Posterior vena cava (tissue), 2 donors: ENCODE measurements at regions not wholly inside any gene's neighbourhood (a gene's known extent, or its start where the extent isn't known, plus 50 kb on each side); places are given as distances from the start of the nearest gene placed in this dataset.
"Not testable (repeated sequence)": the region's sequence is repeated elsewhere in the genome, so short reads cannot be mapped to it uniquely, and the experiment has no call there.

Experiments used
- DNase-seq: peaks from one replicate; pipeline ENCODE4 v3.0.0-alpha.2; 2020; ENCODE audit warnings: low spot score
- intact Hi-C, 2 donors: fragments of 100-400 bp; cut with DNase I; formaldehyde crosslinking; loops; one replicate each; pipeline versions ENCODE4 v1.14.1 to v1.14.2; 2022 to 2023
- donor health status: DM: yes; HTN: yes; CAD: no.
- donor health status: DM: yes; HTN: yes; CAD: no.

DNA sequence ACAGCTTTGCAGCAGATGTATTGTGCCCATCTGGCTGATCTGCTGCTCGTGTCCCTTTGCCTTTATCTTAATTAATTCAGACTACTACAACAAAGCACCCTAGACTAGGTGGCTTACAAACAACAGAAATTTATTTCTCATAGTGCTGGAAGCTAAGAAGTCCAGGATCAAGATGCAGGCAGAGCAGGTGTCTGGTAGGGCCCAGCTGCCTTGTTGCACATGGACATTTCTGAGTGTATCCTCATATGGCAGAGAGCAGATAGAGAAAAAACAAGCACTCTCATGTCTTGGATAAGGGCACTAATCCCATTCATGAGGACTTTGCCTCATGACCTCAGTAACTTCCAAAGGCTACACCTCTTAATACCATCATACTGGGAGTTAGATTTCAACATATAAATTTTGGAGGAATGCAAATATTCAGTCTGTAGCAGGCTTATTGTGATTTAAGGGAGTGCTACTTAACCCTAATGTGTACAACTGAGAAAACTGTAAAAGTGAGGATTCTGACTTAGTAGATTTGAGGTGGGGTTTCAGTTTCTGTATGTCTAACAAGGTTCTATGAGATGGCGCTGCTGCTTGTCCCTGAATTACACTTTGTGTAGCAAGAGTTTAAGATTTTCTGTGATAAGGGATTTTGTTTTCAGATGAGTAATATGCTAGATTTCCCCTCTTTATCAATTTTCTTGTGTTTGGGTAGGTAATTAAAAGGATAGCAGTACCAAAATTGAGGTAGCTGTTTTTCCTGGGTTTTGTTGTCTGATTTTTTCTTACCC, 473.2 kb upstream of the TECRL start:
- intact Hi-C loops = no loop called here
- peak; percentile 42 for DNase-seq

DNA sequence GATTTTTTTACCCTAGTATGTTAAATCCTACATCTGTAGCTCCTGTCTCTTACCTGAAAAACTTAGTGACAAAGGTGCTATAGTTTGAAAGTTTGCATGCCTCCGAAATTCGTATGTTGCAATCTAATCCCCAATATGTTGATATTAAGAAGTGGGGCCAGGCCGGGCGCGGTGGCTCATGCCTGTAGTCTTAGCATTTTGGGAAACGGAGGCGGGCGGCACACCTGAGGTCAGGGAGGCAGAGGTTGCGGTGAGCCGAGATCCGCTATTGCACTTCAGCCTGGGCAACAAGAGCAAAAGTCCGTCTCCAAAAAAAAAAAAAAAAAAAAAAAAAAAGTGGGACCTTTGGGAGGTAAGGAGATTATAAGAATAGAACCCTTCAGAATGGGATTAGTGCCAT, 471.3 kb upstream of the TECRL start:
- DNase-seq = peak; percentile 67
- intact Hi-C loops = no loop called here

GRCh38 chr4:64876021-64876420, 466.8 kb upstream of the TECRL start:
- DNase-seq = no peak
- intact Hi-C loops = no loop called here

DNA sequence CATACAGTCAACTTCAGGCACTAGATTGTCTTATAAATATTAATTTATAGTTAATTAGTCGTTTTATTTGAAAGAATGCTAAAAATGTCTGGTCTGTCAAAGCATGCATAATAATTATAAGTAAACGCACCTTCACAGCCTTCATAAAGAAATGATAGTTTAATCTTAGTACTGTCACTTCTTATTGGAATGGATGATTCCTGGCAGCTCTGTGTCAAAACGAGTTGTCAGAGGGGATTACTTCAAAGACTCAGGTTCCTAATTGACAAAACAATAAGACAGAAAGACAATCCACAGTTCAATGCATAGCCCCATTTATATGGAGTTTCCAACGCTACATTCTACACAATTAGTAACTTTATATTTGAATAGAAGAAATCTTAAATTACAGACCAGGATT, 461.3 kb upstream of the TECRL start:
- no peak for DNase-seq
- intact Hi-C loops = no loop called here

GRCh38 chr4:64857815-64858214, 448.6 kb upstream of the TECRL start:
- intact Hi-C loops = no loop called here
- DNase-seq = no peak

DNA sequence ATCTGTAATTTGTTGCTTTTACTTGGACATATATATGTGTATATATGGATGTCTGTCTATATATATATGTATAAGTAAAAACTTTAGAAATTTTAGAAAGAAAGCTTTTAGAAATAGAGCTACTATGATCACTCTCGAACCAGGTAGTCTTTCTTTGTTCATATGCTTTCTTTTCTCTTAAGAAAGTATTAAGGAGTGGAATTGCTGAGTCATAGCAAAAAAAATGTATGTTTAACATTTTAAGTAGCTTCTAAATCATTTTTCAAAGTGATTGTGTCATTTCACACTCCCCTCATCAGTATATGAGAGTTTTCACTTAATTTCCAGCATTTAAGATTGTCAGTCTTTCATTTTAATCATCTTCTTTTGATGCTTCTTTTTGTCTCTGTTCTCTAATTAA, 447.9 kb upstream of the TECRL start:
- no peak for DNase-seq
- intact Hi-C loops = no loop called here

GRCh38 chr4:64846417-64846816, 437.2 kb upstream of the TECRL start:
- intact Hi-C loops = no loop called here
- DNase-seq = no peak

- intact Hi-C loops = no loop called here
- DNase-seq = no peak
Observed at GRCh38 chr4:64829749-64830148, 420.5 kb upstream of the TECRL start.

GRCh38 chr4:64824591-64824990, 415.3 kb upstream of the TECRL start:
- intact Hi-C loops = no loop called here
- no peak for DNase-seq

DNA sequence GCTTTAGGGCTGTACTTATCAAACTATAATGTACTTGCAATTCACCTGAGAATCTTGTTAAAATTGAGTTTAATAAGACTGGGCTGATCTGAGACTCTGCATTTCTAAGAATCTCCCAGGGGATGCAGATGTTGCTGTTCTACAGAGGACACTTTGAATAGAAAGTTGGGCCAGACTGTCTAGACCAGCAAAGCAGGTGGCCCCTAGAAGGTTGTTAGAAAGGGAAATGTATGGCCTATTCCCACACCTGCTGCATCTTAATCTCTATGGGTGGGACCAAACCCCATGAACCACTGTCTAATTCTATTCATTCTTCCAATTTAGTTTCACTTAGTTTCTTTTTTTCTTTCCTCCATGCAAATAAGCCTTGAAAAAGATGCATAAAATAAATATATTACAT, 413.2 kb upstream of the TECRL start:
- no peak for DNase-seq
- intact Hi-C loops = no loop called here

GRCh38 chr4:64821219-64821976, 412.1 kb upstream of the TECRL start:
- no peak for DNase-seq
- intact Hi-C loops = no loop called here

- intact Hi-C loops = no loop called here
- DNase-seq = no peak
Observed at GRCh38 chr4:64814616-64815015, 405.4 kb upstream of the TECRL start.

DNA sequence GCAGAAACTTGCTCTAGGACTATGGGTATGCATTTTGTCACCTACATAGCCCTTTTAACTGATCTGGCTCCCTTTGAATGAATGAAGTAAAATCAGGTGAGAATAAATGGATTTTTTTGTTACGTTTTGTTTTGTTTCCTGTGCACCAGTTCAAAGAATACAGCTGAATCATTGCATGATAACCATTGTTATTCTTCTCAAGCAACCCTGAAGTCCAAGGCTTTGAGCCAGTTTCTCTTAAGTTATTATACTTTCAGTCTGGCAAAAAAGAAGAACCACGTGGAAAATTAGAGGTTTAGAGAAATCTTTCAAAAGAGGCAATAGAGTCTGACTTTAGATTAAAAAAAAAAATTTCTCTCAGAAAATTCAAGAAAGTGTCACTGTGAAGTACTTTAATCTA, 398.6 kb upstream of the TECRL start:
- no peak for DNase-seq
- intact Hi-C loops = no loop called here

DNA sequence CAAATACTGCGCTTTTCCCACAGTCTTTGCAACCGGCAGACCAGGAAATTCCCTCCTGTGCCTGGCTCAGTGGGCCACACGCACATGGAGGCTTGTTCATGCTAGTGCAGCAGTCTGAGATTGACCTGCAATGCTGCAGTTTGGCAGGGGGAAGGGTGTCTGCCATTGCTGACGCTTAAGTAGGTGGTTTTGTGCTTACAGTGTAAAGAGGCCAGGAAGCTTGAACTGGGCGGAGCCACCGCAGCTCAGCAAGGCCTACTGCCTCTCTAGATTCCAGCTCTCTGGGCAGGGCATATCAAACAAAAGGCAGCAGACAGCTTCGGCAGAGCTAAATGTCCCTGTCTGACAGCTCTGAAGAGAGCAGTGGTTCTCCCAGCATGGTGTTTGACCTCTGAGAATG, 390.5 kb upstream of the TECRL start:
- DNase-seq = peak; percentile 59
- intact Hi-C loops = no loop called here

GRCh38 chr4:64798828-64799227, 389.6 kb upstream of the TECRL start:
- intact Hi-C loops, DNase-seq: not testable (repeated sequence)

DNA sequence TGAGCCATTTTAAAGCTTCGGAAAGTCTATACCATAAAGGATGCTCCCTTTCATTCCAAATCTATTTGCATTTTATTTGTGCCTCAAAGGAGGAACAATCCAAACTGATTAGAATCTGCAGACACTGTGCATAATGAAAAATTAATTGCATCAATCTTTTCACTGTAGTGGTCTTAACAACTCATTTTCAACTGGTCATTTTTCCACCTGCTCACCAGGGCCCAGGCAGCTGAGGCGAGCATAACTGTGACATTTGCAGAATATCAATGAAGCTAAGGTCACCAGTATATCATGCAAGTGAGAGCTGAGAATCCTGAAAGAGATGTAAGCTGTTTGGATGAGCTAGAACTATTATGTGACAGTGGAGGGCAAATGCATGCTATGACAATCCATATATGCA, 387.3 kb upstream of the TECRL start:
- intact Hi-C loops = no loop called here
- no peak for DNase-seq

DNA sequence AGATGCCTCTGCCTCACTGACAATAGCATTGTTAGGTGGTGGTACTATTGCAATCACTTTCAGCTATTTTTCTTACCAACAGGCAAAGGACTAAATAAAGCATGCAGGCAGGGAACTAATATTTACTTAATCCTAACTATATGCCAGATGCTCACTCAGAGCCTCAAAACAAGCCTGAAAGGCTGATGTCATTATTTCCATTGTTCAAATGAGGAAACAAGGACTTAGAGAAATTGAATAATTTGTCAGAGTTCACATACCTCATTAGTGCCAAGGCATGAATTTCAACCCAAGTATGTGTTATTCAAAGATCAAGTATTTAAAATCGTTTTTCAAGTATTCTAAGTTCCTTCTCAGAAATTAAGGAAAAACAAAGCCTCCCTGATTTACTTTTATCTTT, 374.9 kb upstream of the TECRL start:
- intact Hi-C loops = no loop called here
- no peak for DNase-seq

GRCh38 chr4:64781737-64782326, 372.6 kb upstream of the TECRL start:
- intact Hi-C loops = no loop called here
- DNase-seq = no peak

DNA sequence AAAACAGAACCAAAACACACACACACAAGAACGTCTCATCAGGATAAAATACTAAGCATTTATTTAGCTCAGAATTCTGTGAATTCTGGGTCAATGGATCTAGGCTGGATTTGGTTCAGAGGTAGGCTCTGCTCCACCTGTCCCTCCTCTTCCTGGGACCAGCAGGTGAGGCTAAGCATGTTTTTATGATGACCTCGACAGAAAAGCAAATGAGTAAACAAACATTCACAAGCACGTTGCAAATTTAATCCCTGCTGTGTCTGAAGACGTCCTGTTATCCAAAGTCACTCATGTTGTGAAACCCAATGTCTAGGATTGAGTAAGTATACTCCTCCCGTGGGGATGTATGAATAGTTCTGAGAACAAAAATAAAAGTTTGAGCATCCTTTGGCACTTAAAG, 371.4 kb upstream of the TECRL start:
- no peak for DNase-seq
- intact Hi-C loops = no loop called here

DNA sequence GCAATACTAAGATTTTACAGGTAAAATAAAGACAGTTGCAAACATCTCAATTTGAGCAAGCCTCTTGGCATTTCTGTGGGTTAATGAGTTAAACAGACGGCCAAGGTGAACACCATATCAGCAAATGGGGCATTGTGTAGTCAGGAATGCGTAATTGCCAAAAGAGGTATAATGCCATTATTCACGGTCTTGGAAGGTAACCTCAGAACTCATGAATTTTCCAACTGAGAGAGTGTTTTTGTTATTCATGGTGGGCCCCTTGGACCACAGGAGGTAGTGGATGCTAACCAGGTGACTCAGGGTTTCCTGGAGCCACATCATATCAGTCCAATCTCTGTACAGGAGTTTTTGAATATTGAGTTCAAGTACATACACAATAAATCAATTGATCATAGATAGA, 368.0 kb upstream of the TECRL start:
- intact Hi-C loops = no loop called here
- DNase-seq = no peak

GRCh38 chr4:64776820-64777219, 367.6 kb upstream of the TECRL start:
- intact Hi-C loops = no loop called here
- DNase-seq = no peak
